GM18517 (cell line): ENCODE measurements at regions not wholly inside any gene's neighbourhood (a gene's known extent, or its start where the extent isn't known, plus 50 kb on each side); places are given as distances from the start of the nearest gene placed in this dataset.
"Not testable (repeated sequence)": the region's sequence is repeated elsewhere in the genome, so short reads cannot be mapped to it uniquely, and the experiment has no call there.

ENCODE experiments used
- ATAC-seq: cut with Tn5 transposase; IDR thresholded peaks from one replicate; pipeline ENCODE4 v1.9.1; 2021; ENCODE audit warnings: mild to moderate bottlenecking, moderate library complexity; ENCODE audit not compliant: unreplicated experiment

- no peak for ATAC-seq
Measured at GRCh38 chr4:141290771-141291170, 70.1 kb downstream of the ZNF330 start.

GRCh38 chr4:141294306-141294705, 73.6 kb downstream of the ZNF330 start:
- ATAC-seq, result no peak

GRCh38 chr4:141301216-141301615, 80.5 kb downstream of the ZNF330 start:
- no peak for ATAC-seq

DNA sequence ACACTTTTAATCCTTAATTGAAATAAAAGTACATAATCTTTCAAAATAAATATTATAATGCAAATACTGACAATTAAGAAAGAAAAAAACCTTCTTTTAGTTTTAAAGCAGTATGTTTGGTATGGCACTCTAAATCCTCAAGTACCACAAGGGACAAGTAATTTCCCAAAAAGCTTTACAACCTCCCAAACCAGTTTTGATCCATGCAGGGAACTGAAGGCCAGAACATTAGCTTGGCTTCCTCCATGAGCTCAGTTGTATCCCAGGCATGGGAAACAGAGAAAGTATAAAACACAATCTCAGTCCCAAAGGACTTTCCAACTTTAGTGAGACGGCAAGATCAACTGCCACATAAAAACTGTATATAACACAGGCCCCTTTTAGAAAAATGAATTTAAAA, 82.2 kb downstream of the ZNF330 start:
- ATAC-seq, result no peak

- no peak for ATAC-seq
Measured at GRCh38 chr4:141304346-141304745, 83.7 kb downstream of the ZNF330 start.

DNA sequence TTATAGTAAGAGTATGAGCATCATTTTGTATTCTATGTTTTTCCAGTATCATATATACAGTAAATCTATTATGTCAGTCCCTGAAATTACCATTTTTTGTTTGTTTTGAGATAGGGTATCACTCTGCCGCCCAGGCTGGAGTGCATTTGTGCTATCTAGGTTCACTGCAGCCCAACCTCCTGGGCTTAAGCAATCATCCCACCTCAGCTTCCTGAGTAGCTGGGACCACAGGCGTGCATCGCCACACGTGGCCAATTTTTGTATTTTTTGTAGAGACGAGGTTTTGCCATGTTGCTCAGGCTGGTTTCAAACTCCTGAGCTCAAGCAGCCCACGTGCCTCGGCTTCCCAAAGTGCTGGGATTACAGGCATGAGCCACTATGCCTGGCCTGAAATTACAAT, 85.6 kb downstream of the ZNF330 start:
- ATAC-seq, result no peak

DNA sequence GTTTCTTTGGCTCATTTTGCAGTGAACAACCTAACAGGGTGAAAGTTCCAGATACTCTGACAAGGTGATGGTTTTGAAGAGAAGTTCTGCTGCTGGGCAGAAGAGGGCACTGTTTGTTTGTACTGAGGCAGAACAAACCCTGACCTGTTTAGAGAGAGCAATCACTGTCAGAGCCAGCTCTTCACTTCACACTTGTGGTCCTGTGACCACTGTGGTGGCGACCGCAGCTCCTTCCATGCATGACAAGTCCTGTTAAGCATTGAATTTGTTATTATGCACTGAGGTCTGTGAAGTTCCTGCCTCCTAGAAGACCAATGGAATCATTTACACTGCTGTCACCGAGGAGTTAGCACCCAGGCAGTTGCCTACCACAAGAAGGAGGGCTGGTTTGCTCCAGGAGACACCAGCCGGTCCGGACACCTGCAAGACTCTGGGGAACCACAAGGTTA, 86.6 kb downstream of the ZNF330 start:
- ATAC-seq, result peak; percentile 100

GRCh38 chr4:141309874-141310273, 89.2 kb downstream of the ZNF330 start:
- ATAC-seq, result no peak

- no peak for ATAC-seq
Measured at GRCh38 chr4:141311246-141312204, 90.8 kb downstream of the ZNF330 start.

GRCh38 chr4:141314627-141315026, 93.9 kb downstream of the ZNF330 start:
- no peak for ATAC-seq

DNA sequence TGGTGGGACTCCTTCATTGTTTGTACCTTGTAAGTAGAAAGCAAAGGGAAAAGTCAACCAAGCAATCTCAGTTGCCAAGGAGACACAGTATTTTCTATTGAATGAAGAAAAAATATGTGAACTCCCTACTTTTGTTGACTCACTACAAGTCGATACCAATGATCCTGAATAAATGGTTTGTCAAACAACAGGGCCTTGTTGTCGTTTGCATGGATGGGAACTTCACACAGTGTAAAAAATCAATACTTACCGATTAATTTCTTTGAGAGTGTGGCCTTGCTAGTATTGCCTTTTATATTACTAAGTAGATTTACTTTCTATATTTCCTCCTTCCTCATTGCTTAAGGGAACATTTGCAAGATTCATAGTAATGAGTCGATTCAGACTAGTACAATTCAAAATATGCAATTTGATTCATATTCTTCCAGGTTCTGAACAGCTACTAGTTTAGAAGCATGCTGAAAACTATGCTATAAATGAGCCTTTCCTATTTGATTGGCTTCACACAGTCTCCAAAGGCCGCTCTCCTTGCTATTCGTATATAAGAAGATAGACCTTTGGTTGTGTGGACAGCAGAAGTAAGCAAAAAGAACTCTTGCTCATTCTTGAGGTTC, 108.0 kb downstream of the ZNF330 start:
- no peak for ATAC-seq

DNA sequence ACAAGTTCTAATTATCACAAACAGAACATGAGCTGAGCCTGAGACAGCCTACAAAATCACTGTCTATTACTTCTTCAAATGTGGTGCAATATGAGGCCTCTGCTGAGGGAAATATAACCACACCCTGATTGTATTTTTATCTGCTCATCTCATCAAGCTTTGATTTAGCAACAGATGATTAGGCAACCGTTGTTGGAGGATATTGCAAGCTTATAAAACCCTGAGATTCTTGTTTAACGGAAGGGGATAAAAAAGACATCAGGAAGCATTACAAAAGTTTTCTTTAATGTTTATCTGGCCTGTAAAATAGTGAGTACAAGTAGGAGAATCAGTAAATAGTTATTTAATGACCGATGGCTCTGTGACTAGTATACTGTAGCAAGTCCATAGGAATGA, 108.5 kb downstream of the ZNF330 start:
- no peak for ATAC-seq

DNA sequence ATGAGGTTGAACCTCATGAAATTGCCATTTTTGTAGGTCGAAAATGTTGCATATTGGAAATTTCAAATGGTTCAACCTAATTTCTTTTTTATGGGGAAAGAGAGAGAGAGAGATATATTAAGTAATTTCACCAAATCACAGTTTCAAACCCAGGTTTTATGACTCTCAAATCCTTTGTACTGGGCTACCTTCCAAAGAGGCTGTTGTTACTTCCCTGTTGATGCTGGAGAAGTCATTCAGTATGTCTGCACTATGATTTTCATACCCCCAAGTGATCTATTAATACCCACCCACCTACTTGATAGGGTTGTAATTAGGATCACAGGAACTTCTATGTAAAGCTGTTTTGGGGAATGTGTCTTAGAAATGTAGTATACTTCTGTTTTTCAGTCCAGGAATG, 109.9 kb downstream of the ZNF330 start:
- no peak for ATAC-seq

DNA sequence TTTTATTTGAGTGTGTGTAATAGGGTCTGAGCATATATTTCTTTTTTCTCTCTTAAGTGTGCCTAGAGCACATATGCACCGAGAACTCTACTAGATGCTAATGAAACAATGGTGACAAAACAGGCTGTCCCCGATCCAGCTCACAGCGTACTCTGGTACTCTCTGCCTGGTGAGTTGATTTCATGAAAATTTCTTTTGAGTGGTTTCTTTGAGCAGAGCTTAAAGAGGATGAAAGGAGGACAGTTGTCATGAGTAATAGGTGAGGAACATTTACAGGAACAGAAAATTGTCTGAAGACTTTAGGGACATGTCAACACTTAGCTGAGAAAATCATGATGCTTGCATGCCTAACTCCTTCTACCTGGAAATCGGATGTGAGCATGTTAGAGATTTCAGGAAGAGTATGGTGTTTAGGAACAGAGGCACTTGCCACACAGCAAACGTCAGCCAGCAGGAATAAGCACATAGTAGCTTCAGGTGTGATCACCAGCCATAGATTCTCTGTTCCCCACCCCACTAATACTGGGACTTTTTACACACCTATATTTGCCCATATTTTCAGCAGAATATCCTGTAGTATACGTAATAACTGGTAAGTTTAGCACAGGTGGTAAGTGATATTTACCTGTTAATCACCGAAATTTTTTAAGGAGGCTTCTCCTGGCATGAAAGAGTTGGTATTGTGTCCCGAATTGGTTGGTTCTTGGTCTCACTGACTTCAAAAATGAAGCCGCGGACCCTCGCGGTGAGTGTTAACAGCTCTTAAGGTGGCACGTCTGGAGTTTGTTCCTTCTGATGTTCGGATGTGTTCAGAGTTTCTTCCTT, 111.1 kb downstream of the ZNF330 start:
- no peak for ATAC-seq

- not testable (repeated sequence) for ATAC-seq
Measured at GRCh38 chr4:141332359-141333181, 111.9 kb downstream of the ZNF330 start.

- not testable (repeated sequence) for ATAC-seq
Measured at GRCh38 chr4:141333456-141334230, 112.9 kb downstream of the ZNF330 start.

- no peak for ATAC-seq
Measured at GRCh38 chr4:141335166-141335565, 114.5 kb downstream of the ZNF330 start.

- ATAC-seq, result no peak
Measured at GRCh38 chr4:141338238-141338637, 117.5 kb downstream of the ZNF330 start.

DNA sequence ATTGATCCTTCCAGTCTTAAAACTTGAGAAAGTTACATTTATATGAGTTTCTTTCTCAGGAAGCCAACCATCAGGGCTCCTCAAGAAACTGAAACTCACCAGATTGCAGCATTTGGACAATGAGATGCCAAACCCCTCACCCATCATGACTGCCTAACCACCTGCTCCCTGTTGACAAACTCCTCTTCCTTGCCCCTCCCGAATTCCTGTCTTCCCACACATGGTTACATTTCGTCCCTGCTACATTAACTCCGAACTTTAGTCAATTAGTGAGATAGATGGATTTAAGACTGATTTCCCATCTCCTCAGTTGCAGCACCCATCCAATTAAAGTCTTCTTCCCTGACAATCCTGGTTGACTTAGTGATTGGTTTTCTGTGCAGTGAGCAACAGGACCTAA, 118.7 kb downstream of the ZNF330 start:
- ATAC-seq, result no peak

GRCh38 chr4:141339966-141340365, 119.3 kb downstream of the ZNF330 start:
- ATAC-seq, result no peak
